ENCODE measurements at regions not wholly inside any gene's neighbourhood (a gene's known extent, or its start where the extent isn't known, plus 50 kb on each side); places are given as distances from the start of the nearest gene placed in this dataset.

DNA sequence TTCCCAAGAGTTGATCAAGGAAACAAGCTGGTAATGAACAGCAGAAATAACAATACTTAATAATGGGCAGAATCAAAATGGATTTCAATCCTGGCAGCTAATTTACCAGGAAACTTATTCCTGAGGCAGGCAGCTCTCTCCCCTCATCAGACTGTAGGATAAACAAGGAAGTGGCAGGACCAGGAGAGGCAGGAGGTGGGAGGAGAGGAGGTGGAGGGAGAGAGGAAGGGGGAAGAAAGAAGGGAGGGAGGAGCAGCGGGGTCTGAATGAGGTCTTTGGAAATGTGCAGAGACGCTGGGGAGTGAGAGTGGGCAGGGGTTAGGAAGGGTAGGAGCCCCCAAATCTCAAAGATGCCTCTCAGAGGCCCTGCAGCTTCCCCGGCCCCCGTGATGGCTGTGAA lies 231.5 kb downstream of the BCOR start (continued):
- TF ChIP-seq, protein P1, sequence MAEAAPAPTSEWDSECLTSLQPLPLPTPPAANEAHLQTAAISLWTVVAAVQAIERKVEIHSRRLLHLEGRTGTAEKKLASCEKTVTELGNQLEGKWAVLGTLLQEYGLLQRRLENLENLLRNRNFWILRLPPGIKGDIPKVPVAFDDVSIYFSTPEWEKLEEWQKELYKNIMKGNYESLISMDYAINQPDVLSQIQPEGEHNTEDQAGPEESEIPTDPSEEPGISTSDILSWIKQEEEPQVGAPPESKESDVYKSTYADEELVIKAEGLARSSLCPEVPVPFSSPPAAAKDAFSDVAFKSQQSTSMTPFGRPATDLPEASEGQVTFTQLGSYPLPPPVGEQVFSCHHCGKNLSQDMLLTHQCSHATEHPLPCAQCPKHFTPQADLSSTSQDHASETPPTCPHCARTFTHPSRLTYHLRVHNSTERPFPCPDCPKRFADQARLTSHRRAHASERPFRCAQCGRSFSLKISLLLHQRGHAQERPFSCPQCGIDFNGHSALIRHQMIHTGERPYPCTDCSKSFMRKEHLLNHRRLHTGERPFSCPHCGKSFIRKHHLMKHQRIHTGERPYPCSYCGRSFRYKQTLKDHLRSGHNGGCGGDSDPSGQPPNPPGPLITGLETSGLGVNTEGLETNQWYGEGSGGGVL (tag by site-specific recombination; IDR thresholded peaks at IDR 0.05): peak; percentile 63
- TF ChIP-seq ZNF138 (tag by site-specific recombination; IDR thresholded peaks at IDR 0.05; ENCODE audit: borderline replicate concordance): no peak
- TF ChIP-seq ZNF433 (tag by site-specific recombination; IDR thresholded peaks at IDR 0.05; ENCODE audit: low read depth): no peak
- no peak for TF ChIP-seq BCL11B (tag by site-specific recombination; IDR thresholded peaks at IDR 0.05; ENCODE audit: low read depth)
- TF ChIP-seq ZBTB48 (tag by site-specific recombination; IDR thresholded peaks at IDR 0.05): no peak
- TF ChIP-seq ZBTB8A (tag by site-specific recombination; IDR thresholded peaks at IDR 0.05): no peak
- no peak for TF ChIP-seq ZNF146 (tag by site-specific recombination; IDR thresholded peaks at IDR 0.05)
- TF ChIP-seq, protein P2, sequence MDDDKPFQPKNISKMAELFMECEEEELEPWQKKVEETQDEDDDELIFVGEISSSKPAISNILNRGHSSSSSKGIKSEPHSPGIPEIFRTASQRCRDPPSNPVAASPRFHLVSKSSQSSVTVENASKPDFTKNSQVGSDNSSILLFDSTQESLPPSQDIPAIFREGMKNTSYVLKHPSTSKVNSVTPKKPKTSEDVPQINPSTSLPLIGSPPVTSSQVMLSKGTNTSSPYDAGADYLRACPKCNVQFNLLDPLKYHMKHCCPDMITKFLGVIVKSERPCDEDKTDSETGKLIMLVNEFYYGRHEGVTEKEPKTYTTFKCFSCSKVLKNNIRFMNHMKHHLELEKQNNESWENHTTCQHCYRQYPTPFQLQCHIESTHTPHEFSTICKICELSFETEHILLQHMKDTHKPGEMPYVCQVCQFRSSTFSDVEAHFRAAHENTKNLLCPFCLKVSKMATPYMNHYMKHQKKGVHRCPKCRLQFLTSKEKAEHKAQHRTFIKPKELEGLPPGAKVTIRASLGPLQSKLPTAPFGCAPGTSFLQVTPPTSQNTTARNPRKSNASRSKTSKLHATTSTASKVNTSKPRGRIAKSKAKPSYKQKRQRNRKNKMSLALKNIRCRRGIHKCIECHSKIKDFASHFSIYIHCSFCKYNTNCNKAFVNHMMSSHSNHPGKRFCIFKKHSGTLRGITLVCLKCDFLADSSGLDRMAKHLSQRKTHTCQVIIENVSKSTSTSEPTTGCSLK (tag by site-specific recombination; IDR thresholded peaks at IDR 0.05): no peak
- TF ChIP-seq, protein P3, sequence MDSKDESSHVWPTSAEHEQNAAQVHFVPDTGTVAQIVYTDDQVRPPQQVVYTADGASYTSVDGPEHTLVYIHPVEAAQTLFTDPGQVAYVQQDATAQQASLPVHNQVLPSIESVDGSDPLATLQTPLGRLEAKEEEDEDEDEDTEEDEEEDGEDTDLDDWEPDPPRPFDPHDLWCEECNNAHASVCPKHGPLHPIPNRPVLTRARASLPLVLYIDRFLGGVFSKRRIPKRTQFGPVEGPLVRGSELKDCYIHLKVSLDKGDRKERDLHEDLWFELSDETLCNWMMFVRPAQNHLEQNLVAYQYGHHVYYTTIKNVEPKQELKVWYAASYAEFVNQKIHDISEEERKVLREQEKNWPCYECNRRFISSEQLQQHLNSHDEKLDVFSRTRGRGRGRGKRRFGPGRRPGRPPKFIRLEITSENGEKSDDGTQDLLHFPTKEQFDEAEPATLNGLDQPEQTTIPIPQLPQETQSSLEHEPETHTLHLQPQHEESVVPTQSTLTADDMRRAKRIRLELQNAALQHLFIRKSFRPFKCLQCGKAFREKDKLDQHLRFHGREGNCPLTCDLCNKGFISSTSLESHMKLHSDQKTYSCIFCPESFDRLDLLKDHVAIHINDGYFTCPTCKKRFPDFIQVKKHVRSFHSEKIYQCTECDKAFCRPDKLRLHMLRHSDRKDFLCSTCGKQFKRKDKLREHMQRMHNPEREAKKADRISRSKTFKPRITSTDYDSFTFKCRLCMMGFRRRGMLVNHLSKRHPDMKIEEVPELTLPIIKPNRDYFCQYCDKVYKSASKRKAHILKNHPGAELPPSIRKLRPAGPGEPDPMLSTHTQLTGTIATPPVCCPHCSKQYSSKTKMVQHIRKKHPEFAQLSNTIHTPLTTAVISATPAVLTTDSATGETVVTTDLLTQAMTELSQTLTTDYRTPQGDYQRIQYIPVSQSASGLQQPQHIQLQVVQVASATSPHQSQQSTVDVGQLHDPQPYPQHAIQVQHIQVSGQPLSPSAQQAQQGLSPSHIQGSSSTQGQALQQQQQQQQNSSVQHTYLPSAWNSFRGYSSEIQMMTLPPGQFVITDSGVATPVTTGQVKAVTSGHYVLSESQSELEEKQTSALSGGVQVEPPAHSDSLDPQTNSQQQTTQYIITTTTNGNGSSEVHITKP (tag by site-specific recombination; IDR thresholded peaks at IDR 0.05): peak; percentile 34; the same call in 1 of the 2 replicates
- no peak for TF ChIP-seq ZIC2 (tag by site-specific recombination; IDR thresholded peaks at IDR 0.05)
- TF ChIP-seq ZFHX2 (tag by site-specific recombination; conservative IDR thresholded peaks at IDR 0.05): peak; percentile 79
- TF ChIP-seq ZNF677 (tag by site-specific recombination; IDR thresholded peaks at IDR 0.05): no peak
- TF ChIP-seq, protein P4, sequence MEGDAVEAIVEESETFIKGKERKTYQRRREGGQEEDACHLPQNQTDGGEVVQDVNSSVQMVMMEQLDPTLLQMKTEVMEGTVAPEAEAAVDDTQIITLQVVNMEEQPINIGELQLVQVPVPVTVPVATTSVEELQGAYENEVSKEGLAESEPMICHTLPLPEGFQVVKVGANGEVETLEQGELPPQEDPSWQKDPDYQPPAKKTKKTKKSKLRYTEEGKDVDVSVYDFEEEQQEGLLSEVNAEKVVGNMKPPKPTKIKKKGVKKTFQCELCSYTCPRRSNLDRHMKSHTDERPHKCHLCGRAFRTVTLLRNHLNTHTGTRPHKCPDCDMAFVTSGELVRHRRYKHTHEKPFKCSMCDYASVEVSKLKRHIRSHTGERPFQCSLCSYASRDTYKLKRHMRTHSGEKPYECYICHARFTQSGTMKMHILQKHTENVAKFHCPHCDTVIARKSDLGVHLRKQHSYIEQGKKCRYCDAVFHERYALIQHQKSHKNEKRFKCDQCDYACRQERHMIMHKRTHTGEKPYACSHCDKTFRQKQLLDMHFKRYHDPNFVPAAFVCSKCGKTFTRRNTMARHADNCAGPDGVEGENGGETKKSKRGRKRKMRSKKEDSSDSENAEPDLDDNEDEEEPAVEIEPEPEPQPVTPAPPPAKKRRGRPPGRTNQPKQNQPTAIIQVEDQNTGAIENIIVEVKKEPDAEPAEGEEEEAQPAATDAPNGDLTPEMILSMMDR (tag by site-specific recombination; IDR thresholded peaks at IDR 0.05): no peak
- no peak for TF ChIP-seq RBAK (tag by site-specific recombination; IDR thresholded peaks at IDR 0.05)
- no peak for TF ChIP-seq ZSCAN16 (tag by site-specific recombination; IDR thresholded peaks at IDR 0.05)
- TF ChIP-seq HOXA7 (CRISPR knock-in tag; IDR thresholded peaks at IDR 0.05; ENCODE audit: borderline replicate concordance): no peak
- TF ChIP-seq, protein P5, sequence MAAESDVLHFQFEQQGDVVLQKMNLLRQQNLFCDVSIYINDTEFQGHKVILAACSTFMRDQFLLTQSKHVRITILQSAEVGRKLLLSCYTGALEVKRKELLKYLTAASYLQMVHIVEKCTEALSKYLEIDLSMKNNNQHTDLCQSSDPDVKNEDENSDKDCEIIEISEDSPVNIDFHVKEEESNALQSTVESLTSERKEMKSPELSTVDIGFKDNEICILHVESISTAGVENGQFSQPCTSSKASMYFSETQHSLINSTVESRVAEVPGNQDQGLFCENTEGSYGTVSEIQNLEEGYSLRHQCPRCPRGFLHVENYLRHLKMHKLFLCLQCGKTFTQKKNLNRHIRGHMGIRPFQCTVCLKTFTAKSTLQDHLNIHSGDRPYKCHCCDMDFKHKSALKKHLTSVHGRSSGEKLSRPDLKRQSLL (tag by site-specific recombination; IDR thresholded peaks at IDR 0.05): no peak
- no peak for TF ChIP-seq ZNF324 (tag by site-specific recombination; IDR thresholded peaks at IDR 0.05)

Data from HEK293 (cell line).